VCaP (cell line): ENCODE measurements at regions not wholly inside any gene's neighbourhood (a gene's known extent, or its start where the extent isn't known, plus 50 kb on each side); places are given as distances from the start of the nearest gene placed in this dataset.

Experiments used
- H3K27ac ChIP-seq: fragments of 450-650 bp; 2 replicates; pipeline ENCODE4 v1.5.1; 2017
- TF ChIP-seq, protein P1 (sequence below): fragments of 450-650 bp; conservative IDR thresholded peaks from 2 replicates; pipeline ENCODE4 v1.5.1; 2017; ENCODE audit warnings: mild to moderate bottlenecking, moderate library complexity

DNA sequence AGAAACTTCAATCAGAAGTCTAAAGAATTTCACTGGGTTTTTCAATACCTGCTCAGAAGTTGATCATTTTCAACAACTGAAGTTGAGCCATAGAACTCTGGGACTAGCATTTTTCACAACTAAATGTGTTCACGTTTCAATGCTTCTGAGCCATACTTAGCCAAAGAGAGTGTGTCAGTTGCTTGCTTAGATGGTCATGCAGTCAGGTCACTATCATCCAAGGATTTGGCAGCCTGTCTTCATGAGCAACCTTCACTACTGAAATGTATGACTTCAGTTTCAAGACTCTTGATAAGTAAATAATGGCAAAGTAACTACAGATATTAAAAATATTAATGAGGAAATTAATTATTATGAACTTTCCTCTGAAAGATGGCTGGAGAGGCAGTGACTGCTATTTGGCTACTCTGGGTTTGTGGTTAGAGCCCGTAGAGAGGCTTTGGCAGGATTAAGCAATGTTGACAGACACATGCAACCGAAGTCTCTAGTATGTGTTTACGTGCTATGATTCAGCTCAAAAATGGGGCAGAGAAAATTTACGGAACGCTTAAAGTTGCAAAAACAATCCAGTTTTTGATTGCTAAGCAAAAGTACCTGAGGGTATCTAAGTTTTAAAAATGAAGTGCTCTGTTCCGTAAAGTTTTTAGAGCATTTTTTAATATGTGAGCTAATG, 133.8 kb downstream of the GMNC start:
- TF ChIP-seq, protein P1, sequence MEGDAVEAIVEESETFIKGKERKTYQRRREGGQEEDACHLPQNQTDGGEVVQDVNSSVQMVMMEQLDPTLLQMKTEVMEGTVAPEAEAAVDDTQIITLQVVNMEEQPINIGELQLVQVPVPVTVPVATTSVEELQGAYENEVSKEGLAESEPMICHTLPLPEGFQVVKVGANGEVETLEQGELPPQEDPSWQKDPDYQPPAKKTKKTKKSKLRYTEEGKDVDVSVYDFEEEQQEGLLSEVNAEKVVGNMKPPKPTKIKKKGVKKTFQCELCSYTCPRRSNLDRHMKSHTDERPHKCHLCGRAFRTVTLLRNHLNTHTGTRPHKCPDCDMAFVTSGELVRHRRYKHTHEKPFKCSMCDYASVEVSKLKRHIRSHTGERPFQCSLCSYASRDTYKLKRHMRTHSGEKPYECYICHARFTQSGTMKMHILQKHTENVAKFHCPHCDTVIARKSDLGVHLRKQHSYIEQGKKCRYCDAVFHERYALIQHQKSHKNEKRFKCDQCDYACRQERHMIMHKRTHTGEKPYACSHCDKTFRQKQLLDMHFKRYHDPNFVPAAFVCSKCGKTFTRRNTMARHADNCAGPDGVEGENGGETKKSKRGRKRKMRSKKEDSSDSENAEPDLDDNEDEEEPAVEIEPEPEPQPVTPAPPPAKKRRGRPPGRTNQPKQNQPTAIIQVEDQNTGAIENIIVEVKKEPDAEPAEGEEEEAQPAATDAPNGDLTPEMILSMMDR = no peak

GRCh38 chr3:190722181-190722905, 140.2 kb downstream of the GMNC start:
- H3K27ac ChIP-seq = no peak overlapping the region

More for the DNA sequence above, 133.8 kb downstream of the GMNC start:
- H3K27ac ChIP-seq = no peak overlapping the region

DNA sequence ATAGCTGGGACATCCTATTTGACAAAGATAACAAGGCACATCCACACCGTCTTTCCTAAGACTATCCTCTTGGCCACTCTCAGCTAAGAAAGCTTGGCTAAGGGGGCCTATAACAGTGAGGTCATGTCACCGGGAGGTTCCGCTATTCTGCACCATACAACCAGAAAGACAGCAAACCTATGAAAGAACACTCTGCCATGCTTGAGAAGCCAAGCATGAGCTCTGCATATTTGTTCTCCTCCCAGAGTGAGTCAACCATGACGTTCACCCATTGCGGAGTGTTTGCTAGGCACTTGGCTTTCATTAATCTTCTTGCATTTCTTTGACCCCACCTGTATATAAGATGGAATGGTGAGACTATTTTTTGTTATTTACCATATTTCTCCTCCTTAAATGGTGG, 141.2 kb downstream of the GMNC start:
- TF ChIP-seq, protein P1 = no peak
- no peak overlapping the region for H3K27ac ChIP-seq

More at GRCh38 chr3:190722181-190722905, 140.2 kb downstream of the GMNC start:
- TF ChIP-seq, protein P1 = no peak

GRCh38 chr3:190718671-190719070, 143.8 kb downstream of the GMNC start:
- TF ChIP-seq, protein P1 = no peak
- H3K27ac ChIP-seq = no peak overlapping the region

DNA sequence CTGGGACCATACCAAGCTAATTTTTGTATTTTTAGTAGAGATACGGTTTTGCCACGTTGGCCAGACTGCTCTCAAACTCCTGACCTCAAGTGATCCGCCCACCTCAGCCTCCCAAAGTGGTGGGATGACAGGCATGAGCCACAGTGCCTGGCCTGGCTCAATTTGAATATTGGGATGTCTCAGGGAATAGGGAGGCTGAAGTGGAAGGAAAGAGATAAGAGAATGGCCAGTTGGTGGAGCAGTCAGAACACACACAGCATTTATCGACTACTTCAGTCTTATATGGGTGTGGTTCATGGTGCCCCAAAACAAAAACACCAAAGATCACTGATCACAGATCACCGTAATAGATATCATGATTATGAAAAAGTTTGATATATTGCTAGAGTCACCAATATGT, 144.4 kb downstream of the GMNC start:
- H3K27ac ChIP-seq = no peak overlapping the region
- TF ChIP-seq, protein P1 = no peak

GRCh38 chr3:190716961-190717360, 145.5 kb downstream of the GMNC start:
- no peak overlapping the region for H3K27ac ChIP-seq
- TF ChIP-seq, protein P1 = no peak

DNA sequence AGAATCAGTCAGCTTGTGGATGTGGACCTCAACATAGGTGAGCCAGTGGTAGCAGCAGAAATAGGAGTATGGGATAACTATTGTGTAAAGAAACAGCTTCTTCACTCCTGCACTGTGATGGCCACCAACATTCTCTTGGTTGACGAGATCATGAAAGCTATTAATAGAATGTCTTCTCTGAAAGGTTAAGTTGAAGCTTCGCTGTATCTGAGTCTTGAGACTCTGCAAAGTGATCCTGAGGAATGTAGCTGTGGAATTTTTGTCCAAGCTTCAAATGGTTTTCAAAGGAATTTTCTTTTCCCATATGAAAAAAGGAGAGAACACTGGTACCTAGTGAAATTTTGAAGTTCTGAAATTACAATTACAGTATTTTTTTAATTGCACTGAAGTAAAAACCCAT, 146.3 kb downstream of the GMNC start:
- TF ChIP-seq, protein P1 = no peak

More for the DNA sequence above, 146.3 kb downstream of the GMNC start:
- H3K27ac ChIP-seq = no peak overlapping the region
